ENCODE measurements at regions not wholly inside any gene's neighbourhood (a gene's known extent, or its start where the extent isn't known, plus 50 kb on each side); places are given as distances from the start of the nearest gene placed in this dataset.
"Not testable (repeated sequence)": the region's sequence is repeated elsewhere in the genome, so short reads cannot be mapped to it uniquely, and the experiment has no call there.

GRCh38 chr5:92181656-92182055 is 798.5 kb upstream of the ARRDC3 start:
- H3K4me1 ChIP-seq (ENCODE audit: control insufficient read depth, insufficient read depth, low read length, unreplicated experiment) = no peaks in the 10 kb centered on the region
- no peaks in the 10 kb centered on the region for H3K27me3 ChIP-seq (ENCODE audit: insufficient read depth, low read length)
- no peak overlapping the region for H3K27ac ChIP-seq (ENCODE audit: low read depth, low read length)
- H3K4me3 ChIP-seq (ENCODE audit: low read depth, low read length) = no peak overlapping the region
- H3K36me3 ChIP-seq (ENCODE audit: insufficient read depth, low read length) = no peaks in the 10 kb centered on the region
- H3K79me2 ChIP-seq (ENCODE audit: control insufficient read depth, insufficient read depth, low read length, unreplicated experiment) = no peaks in the 10 kb centered on the region
- H2AFZ ChIP-seq (ENCODE audit: low read length, unreplicated experiment) = no peak overlapping the region

GRCh38 chr5:92180391-92180790 is 797.3 kb upstream of the ARRDC3 start:
- Histone ChIP-seq H3K36me3 (ENCODE audit: insufficient read depth, low read length) (no peaks in the 10 kb centered on the region), H2AFZ (ENCODE audit: low read length, unreplicated experiment) (no peak overlapping the region), H3K79me2 (ENCODE audit: control insufficient read depth, insufficient read depth, low read length, unreplicated experiment) (no peaks in the 10 kb centered on the region), H3K27ac (ENCODE audit: low read depth, low read length) (no peak overlapping the region), H3K4me3 (ENCODE audit: low read depth, low read length) (no peak overlapping the region), H3K27me3 (ENCODE audit: insufficient read depth, low read length) (no peaks in the 10 kb centered on the region), H3K4me1 (ENCODE audit: control insufficient read depth, insufficient read depth, low read length, unreplicated experiment) (no peaks in the 10 kb centered on the region)

GRCh38 chr5:92179651-92180050 is 796.5 kb upstream of the ARRDC3 start:
- no peaks in the 10 kb centered on the region for H3K79me2 ChIP-seq (ENCODE audit: control insufficient read depth, insufficient read depth, low read length, unreplicated experiment)
- H3K36me3 ChIP-seq (ENCODE audit: insufficient read depth, low read length) = no peaks in the 10 kb centered on the region
- H3K4me3 ChIP-seq (ENCODE audit: low read depth, low read length) = no peak overlapping the region
- H3K4me1 ChIP-seq (ENCODE audit: control insufficient read depth, insufficient read depth, low read length, unreplicated experiment) = no peaks in the 10 kb centered on the region
- H3K27ac ChIP-seq (ENCODE audit: low read depth, low read length) = no peak overlapping the region
- no peak overlapping the region for H2AFZ ChIP-seq (ENCODE audit: low read length, unreplicated experiment)
- no peaks in the 10 kb centered on the region for H3K27me3 ChIP-seq (ENCODE audit: insufficient read depth, low read length)

DNA sequence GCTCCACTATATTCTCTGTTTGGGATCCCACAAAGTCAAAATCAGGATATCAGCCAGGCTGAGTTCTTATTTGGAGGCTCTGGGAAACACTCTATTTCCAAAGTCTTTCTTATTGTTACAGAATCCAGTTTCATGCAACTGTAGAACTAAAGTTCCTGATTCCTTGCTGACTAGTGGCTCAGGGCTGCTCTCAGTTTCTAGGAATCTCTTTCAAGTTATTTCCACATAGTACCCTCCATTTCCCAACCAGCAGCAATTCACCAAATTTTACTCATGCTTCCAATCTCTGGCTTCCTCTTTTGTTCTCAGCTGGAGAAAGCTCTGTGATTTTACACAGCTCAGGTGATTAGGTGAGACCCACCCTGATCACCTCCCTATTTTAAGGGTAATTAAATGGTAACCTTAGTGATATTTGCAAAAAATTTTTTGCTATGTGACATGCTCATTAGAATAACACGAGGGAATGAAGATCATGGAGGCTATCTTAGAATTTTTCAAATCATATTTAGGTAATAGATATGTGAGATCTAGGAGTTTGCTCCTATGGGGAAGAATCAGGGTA is 794.9 kb upstream of the ARRDC3 start:
- H2AFZ ChIP-seq (ENCODE audit: low read length, unreplicated experiment) = no peak overlapping the region
- H3K4me1 ChIP-seq (ENCODE audit: control insufficient read depth, insufficient read depth, low read length, unreplicated experiment) = no peaks in the 10 kb centered on the region
- H3K36me3 ChIP-seq (ENCODE audit: insufficient read depth, low read length) = no peaks in the 10 kb centered on the region
- no peaks in the 10 kb centered on the region for H3K79me2 ChIP-seq (ENCODE audit: control insufficient read depth, insufficient read depth, low read length, unreplicated experiment)
- no peak overlapping the region for H3K27ac ChIP-seq (ENCODE audit: low read depth, low read length)
- no peak overlapping the region for H3K4me3 ChIP-seq (ENCODE audit: low read depth, low read length)
- no peaks in the 10 kb centered on the region for H3K27me3 ChIP-seq (ENCODE audit: insufficient read depth, low read length)

GRCh38 chr5:92163906-92164305 is 780.8 kb upstream of the ARRDC3 start:
- H3K36me3 ChIP-seq (ENCODE audit: insufficient read depth, low read length) = no peaks in the 10 kb centered on the region
- no peaks in the 10 kb centered on the region for H3K27me3 ChIP-seq (ENCODE audit: insufficient read depth, low read length)
- no peak overlapping the region for H3K27ac ChIP-seq (ENCODE audit: low read depth, low read length)
- no peaks in the 10 kb centered on the region for H3K79me2 ChIP-seq (ENCODE audit: control insufficient read depth, insufficient read depth, low read length, unreplicated experiment)
- H3K4me1 ChIP-seq (ENCODE audit: control insufficient read depth, insufficient read depth, low read length, unreplicated experiment) = no peaks in the 10 kb centered on the region
- no peak overlapping the region for H2AFZ ChIP-seq (ENCODE audit: low read length, unreplicated experiment)
- H3K4me3 ChIP-seq (ENCODE audit: low read depth, low read length) = no peak overlapping the region

GRCh38 chr5:92147798-92148197 is 764.7 kb upstream of the ARRDC3 start:
- H2AFZ ChIP-seq (ENCODE audit: low read length, unreplicated experiment) = no peak overlapping the region
- H3K27ac ChIP-seq (ENCODE audit: low read depth, low read length) = no peak overlapping the region
- no peak overlapping the region for H3K4me3 ChIP-seq (ENCODE audit: low read depth, low read length)
- no peaks in the 10 kb centered on the region for H3K4me1 ChIP-seq (ENCODE audit: control insufficient read depth, insufficient read depth, low read length, unreplicated experiment)
- H3K27me3 ChIP-seq (ENCODE audit: insufficient read depth, low read length) = no peaks in the 10 kb centered on the region
- no peaks in the 10 kb centered on the region for H3K36me3 ChIP-seq (ENCODE audit: insufficient read depth, low read length)
- no peaks in the 10 kb centered on the region for H3K79me2 ChIP-seq (ENCODE audit: control insufficient read depth, insufficient read depth, low read length, unreplicated experiment)

DNA sequence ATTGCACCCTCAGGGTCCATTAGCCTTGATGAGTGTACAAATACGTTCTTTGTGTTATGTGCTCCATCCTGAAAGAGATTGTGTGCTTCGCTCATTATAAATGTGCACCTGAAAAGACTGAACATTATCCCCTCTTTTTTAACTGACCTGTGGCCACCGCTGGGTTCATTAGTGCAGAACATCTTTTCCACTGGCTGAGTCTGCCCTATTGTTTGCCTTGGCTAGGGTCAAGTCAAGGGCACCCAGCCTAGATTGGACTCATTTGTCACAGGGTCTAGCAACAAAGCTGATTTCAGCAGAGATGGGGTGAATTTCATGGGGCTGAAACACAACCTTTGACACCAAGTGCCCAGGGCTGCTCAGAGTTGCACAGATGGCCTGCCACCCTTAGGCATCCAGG is 764.1 kb upstream of the ARRDC3 start:
- H3K4me3 ChIP-seq (ENCODE audit: low read depth, low read length) = no peak overlapping the region
- H3K79me2 ChIP-seq (ENCODE audit: control insufficient read depth, insufficient read depth, low read length, unreplicated experiment) = no peaks in the 10 kb centered on the region
- no peak overlapping the region for H2AFZ ChIP-seq (ENCODE audit: low read length, unreplicated experiment)
- no peaks in the 10 kb centered on the region for H3K36me3 ChIP-seq (ENCODE audit: insufficient read depth, low read length)
- H3K4me1 ChIP-seq (ENCODE audit: control insufficient read depth, insufficient read depth, low read length, unreplicated experiment) = no peaks in the 10 kb centered on the region
- no peaks in the 10 kb centered on the region for H3K27me3 ChIP-seq (ENCODE audit: insufficient read depth, low read length)
- H3K27ac ChIP-seq (ENCODE audit: low read depth, low read length) = no peak overlapping the region

DNA sequence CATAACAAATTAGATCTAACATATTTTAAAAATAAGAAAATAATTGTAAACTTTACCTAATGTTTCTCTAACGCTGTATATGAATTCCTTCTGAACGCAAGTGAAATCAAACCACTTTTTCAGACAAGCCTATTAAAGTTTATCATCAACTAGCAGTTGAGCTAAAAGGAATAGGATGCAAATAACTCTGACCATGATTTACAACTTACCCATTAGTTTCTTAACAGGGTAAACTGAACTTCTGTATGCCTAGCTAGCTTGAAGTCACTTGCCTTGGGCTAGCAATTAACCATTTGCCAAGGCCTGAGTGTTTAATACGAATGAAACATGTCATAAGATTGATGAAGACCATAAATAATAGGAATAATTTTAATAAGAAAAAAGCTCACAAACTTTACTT is 762.7 kb upstream of the ARRDC3 start:
- H3K4me3 ChIP-seq (ENCODE audit: low read depth, low read length) = no peak overlapping the region
- H3K79me2 ChIP-seq (ENCODE audit: control insufficient read depth, insufficient read depth, low read length, unreplicated experiment) = no peaks in the 10 kb centered on the region
- H3K36me3 ChIP-seq (ENCODE audit: insufficient read depth, low read length) = no peaks in the 10 kb centered on the region
- no peaks in the 10 kb centered on the region; the same call in 1 of the 2 replicates for H3K27me3 ChIP-seq (ENCODE audit: insufficient read depth, low read length)
- H3K4me1 ChIP-seq (ENCODE audit: control insufficient read depth, insufficient read depth, low read length, unreplicated experiment) = no peaks in the 10 kb centered on the region
- H3K27ac ChIP-seq (ENCODE audit: low read depth, low read length) = no peak overlapping the region
- no peak overlapping the region for H2AFZ ChIP-seq (ENCODE audit: low read length, unreplicated experiment)

DNA sequence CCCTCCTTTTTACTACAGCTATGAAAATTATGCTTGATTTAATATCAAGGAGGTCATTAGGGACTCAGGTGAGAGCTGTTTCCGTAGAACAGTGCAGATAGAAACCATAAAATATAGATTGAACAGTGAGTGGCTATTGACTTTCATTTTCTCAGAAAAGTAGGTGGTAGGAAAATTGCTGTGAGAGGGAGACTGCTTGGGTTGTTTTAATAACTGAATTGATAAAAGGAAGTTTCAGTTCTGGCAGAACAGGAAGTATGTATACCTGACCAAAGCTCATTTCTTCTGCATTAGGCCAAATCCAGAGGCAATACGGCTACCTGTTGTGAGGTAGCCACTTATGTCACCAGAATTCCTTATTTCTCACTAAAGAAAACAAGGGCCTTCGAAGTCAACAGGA is 761.7 kb upstream of the ARRDC3 start:
- Histone ChIP-seq H3K4me1 (ENCODE audit: control insufficient read depth, insufficient read depth, low read length, unreplicated experiment) (no peaks in the 10 kb centered on the region), H3K27me3 (ENCODE audit: insufficient read depth, low read length) (no peaks in the 10 kb centered on the region; the same call in 1 of the 2 replicates), H3K36me3 (ENCODE audit: insufficient read depth, low read length) (no peaks in the 10 kb centered on the region), H3K79me2 (ENCODE audit: control insufficient read depth, insufficient read depth, low read length, unreplicated experiment) (no peaks in the 10 kb centered on the region), H3K27ac (ENCODE audit: low read depth, low read length) (no peak overlapping the region), H2AFZ (ENCODE audit: low read length, unreplicated experiment) (no peak overlapping the region), H3K4me3 (ENCODE audit: low read depth, low read length) (no peak overlapping the region)

GRCh38 chr5:92132294-92132908 is 749.3 kb upstream of the ARRDC3 start:
- not testable (repeated sequence) for H3K36me3 ChIP-seq (ENCODE audit: insufficient read depth, low read length)

DNA sequence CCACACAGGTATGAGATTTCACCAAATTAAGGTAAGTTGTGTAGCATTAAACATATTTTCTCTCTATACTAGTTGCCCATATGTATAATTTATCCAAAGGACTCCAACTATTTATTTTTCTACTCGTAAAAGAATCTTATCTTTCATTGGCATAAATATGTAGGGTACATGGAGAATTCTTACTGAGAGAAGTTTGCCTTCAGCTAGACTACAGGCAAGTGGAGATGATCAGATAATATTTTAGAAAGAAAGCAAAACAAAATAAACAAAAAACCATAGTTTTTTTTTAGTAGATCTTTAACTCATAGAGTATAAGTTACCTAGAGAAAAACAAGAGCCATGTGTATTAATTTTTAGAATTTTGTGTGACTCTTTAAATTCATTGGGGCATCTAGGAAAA is 743.1 kb upstream of the ARRDC3 start:
- Histone ChIP-seq H2AFZ (ENCODE audit: low read length, unreplicated experiment) (no peak overlapping the region), H3K79me2 (ENCODE audit: control insufficient read depth, insufficient read depth, low read length, unreplicated experiment) (no peaks in the 10 kb centered on the region), H3K36me3 (ENCODE audit: insufficient read depth, low read length) (no peaks in the 10 kb centered on the region), H3K4me3 (ENCODE audit: low read depth, low read length) (no peak overlapping the region), H3K27me3 (ENCODE audit: insufficient read depth, low read length) (no peaks in the 10 kb centered on the region), H3K27ac (ENCODE audit: low read depth, low read length) (no peak overlapping the region), H3K4me1 (ENCODE audit: control insufficient read depth, insufficient read depth, low read length, unreplicated experiment) (no peaks in the 10 kb centered on the region)

More at GRCh38 chr5:92132294-92132908, 749.3 kb upstream of the ARRDC3 start:
- not testable (repeated sequence) for H3K79me2 ChIP-seq (ENCODE audit: control insufficient read depth, insufficient read depth, low read length, unreplicated experiment); H2AFZ ChIP-seq (ENCODE audit: low read length, unreplicated experiment); H3K4me1 ChIP-seq (ENCODE audit: control insufficient read depth, insufficient read depth, low read length, unreplicated experiment); H3K4me3 ChIP-seq (ENCODE audit: low read depth, low read length); H3K27ac ChIP-seq (ENCODE audit: low read depth, low read length); H3K27me3 ChIP-seq (ENCODE audit: insufficient read depth, low read length)
